ENCODE measurements at regions not wholly inside any gene's neighbourhood (a gene's known extent, or its start where the extent isn't known, plus 50 kb on each side); places are given as distances from the start of the nearest gene placed in this dataset.

GRCh38 chr21:24856326-24856725, 751.0 kb downstream of the MRPL39 start:
- TF ChIP-seq EZH2 (IDR thresholded peaks at IDR 0.05; ENCODE audit: low read length) (no peak), CTCF (optimal IDR thresholded peaks at IDR 0.05 in 1 of 3, IDR thresholded peaks at IDR 0.05 in 1 of 3, conservative IDR thresholded peaks at IDR 0.05 in 1 of 3; ENCODE audit: extremely low read depth in 1 of 3, insufficient read depth in 2 of 3, low read length in 3 of 3) (no peak)

Measured in keratinocyte (primary cell).